ENCODE measurements at regions not wholly inside any gene's neighbourhood (a gene's known extent, or its start where the extent isn't known, plus 50 kb on each side); places are given as distances from the start of the nearest gene placed in this dataset.

- TF ChIP-seq CTCF (conservative IDR thresholded peaks at IDR 0.05; ENCODE audit: low read length) (no peak), EZH2phosphoT487 (IDR thresholded peaks at IDR 0.05; ENCODE audit: borderline replicate concordance, low read depth, low read length) (no peak)
These were observed 273.6 kb downstream of the NEBL start for GRCh38 chr10:20623546-20623945.
